GM12873 (cell line): ENCODE measurements at regions not wholly inside any gene's neighbourhood (a gene's known extent, or its start where the extent isn't known, plus 50 kb on each side); places are given as distances from the start of the nearest gene placed in this dataset.

ENCODE experiments used
- TF ChIP-seq, protein P1 (sequence below): IDR thresholded peaks from 2 replicates; pipeline ENCODE4 v1.5.1; 2012; ENCODE audit warnings: low read depth, mild to moderate bottlenecking, moderate library complexity, low read length, control low read depth; ENCODE audit not compliant: insufficient read depth; ENCODE audit errors: missing control alignments

DNA sequence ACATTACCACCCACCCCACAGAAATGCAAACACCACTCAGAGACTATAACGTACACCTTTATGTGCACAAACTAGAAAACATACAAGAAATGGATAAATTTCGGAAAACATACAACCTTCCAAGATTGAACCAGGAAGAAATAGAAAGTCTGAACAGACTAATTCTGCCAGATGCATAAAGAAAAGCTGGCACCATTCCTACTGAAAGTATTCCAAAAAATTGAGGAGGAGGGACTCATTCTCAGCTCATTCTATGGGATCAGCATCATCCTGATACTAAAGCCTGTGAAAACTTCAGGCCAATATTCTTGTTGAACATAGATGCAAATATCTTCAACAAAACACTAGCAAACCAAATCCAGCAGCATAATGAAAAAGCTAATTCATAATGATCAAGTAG lies 115.1 kb upstream of the CD180 start:
- TF ChIP-seq, protein P1, sequence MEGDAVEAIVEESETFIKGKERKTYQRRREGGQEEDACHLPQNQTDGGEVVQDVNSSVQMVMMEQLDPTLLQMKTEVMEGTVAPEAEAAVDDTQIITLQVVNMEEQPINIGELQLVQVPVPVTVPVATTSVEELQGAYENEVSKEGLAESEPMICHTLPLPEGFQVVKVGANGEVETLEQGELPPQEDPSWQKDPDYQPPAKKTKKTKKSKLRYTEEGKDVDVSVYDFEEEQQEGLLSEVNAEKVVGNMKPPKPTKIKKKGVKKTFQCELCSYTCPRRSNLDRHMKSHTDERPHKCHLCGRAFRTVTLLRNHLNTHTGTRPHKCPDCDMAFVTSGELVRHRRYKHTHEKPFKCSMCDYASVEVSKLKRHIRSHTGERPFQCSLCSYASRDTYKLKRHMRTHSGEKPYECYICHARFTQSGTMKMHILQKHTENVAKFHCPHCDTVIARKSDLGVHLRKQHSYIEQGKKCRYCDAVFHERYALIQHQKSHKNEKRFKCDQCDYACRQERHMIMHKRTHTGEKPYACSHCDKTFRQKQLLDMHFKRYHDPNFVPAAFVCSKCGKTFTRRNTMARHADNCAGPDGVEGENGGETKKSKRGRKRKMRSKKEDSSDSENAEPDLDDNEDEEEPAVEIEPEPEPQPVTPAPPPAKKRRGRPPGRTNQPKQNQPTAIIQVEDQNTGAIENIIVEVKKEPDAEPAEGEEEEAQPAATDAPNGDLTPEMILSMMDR: no peak

DNA sequence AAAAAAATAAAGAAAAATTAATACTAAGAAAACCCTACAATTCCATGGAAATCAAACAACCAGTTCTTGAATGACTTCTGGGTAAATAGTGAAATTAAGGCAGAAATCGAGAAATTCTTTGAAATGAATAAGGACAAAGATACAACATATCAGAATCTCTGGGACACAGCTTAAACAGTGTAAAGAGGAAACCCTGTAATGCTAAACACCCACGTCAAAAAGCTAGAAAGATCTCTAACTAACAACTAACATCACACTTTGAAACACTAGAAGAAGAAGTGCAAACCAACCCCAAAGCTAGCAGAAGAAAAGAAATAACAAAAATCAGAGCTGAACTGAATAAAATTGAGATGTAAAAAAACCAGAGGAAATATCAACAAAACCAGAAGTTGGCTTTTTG lies 114.6 kb upstream of the CD180 start:
- TF ChIP-seq, protein P1: no peak

DNA sequence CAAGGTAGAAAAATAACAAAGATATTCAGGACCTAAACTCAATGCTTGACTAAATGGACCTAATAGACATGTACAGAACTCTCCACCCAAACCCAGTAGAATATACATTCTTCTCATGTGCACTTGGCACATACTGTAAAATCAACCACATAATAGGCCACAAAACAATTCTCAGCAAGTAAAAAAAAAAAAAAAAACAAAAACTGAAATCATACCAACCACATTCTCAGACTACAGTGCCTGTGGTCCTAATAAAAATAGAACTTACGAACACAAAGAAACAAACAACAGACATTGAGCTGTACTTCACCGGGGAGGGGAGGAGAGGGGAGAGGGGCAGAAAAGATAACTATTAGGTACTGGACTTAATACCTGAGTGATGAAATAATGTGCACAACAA lies 114.1 kb upstream of the CD180 start:
- TF ChIP-seq, protein P1: no peak

- TF ChIP-seq, protein P1: no peak
Observed at GRCh38 chr5:67310169-67310568, 113.6 kb upstream of the CD180 start.

DNA sequence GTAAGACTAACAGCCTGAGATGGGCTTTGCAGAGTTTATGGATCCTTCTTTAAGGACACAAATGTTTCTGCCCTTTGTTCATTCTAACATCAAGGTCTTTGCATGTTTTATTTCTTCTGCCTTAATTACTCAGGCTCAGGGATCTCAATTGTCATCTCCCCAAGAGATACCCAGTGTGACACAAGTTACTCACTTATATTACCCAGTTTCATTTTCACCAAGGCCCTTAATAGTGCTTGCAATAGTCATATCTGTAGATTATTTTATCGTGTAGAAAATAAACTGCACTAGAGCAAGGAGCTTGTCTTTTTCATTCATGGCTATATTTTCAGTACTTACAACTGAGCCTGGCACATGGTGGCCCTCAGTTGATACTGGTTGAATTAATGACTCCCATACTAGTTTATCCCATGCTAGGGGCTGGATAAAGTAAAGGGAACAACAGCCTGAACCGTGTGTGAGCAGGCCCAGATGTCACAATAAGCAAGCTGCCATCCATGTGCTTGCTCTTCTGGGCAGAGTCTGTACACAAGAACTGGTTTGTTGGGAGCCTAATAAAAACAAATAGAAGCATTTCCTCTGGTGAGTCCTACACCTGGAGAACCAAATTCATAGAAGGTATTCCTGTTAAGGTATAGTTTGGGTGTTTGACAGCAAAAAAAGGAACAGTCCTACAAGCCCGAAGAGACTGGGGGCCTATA lies 112.5 kb upstream of the CD180 start:
- TF ChIP-seq, protein P1: no peak

DNA sequence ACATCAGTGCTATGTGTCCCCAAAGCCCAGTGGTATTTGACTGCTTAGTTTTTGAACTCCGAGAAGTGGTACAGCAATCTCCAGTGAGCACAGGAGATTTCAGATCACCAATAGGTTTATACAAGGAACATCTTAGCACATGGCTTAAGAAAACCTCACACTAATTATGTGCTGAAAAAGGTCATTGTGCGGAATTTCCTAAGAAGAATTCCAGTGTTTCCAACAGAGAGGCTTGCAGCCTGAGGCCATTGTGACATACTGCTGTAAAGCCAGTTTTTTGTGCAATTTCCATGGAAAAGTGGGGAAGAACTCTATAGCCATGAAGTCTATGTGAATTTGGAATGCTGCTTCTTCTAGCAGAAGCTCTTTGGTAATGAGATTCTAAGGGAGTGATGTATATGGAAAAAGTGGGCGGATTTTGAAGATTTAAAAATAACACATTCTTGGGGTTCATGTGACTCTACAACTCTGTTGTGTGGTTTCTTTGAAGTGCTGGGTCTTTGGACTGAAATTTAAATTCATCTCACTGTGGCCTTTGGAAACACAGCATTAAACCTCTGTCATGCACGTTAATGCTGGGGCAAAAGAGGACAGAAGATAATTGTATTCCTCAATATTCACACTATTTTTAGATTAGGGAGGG lies 110.5 kb upstream of the CD180 start:
- TF ChIP-seq, protein P1: no peak

DNA sequence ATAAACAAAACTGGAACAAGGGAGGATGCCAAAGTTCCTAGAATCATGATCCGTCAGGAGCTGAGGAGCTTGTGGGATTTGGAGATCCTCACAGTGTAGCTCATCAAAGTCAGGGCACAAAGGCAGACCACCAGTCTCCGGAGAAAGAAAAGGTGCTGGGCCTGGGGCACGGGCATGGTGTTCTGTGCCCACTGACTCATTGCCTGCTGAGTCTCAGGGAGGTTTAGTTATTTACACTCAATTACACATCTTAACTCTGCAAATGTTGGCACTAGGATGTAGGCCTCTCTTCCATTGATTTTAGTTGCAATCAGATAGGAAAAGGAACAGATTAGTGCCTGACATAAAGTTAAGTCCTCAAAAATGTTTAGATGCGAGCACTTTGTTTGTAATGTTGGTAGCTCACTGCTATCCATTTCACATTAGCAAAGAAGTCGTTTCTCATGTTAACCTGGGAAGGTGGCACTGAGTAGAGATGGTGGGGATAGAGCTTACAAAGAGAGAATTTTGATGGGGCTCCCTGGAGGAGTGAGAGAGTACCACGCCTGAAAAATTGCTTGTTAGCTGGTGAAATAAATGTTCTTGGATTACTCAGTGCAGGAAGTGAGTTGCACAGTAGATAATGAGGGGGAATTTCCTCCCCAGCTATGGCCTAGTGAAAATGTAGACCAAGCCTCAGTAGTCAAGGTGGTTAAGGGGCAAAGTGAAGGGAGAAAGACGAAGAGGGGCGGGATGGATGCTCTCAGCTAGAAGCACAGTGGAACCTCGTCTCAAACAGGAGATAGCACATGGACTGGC lies 109.5 kb upstream of the CD180 start:
- TF ChIP-seq, protein P1: no peak
